ENCODE measurements at regions not wholly inside any gene's neighbourhood (a gene's known extent, or its start where the extent isn't known, plus 50 kb on each side); places are given as distances from the start of the nearest gene placed in this dataset.

DNA sequence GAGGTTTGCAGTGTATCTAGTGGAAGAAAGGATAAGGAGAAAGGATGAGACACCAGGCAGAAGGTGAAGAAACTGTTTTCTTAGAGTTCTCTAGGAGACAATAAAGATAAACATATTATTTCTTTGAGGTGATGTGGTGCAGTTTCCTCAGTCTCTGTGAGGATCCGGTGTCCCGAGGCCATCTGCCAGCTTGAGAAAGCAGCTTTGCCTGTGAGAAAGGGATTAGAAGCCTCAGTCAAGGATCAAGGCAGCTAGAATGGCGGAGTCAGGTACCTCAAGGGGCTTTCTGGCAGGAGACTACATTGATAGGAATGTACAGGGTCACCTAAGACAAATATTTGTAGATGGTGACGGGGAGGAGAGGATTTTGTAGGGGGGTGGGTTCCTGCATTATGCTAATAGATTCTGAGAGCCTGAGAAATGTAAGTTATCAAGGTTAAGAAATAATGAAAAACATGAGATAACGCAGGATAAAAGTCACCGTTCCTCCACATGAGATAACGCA, 103.9 kb upstream of the MB21D2 start:
- no peak for TF ChIP-seq CREB1 (IDR thresholded peaks at IDR 0.05; ENCODE audit: low read depth)
- TF ChIP-seq ZBTB7A (IDR thresholded peaks at IDR 0.05; ENCODE audit: low read depth): no peak
- TF ChIP-seq FOXM1 (IDR thresholded peaks at IDR 0.05; ENCODE audit: borderline replicate concordance, low read depth): no peak
- no peak for TF ChIP-seq YY1 (IDR thresholded peaks at IDR 0.05; ENCODE audit: low read depth)
- no peak for TF ChIP-seq USF1 (IDR thresholded peaks at IDR 0.05)
- TF ChIP-seq EP300 (IDR thresholded peaks at IDR 0.05; ENCODE audit: borderline replicate concordance): no peak
- no peak for TF ChIP-seq TCF12 (IDR thresholded peaks at IDR 0.05; ENCODE audit: low read depth)
- TF ChIP-seq CEBPB (IDR thresholded peaks at IDR 0.05): no peak
- TF ChIP-seq TAF1 (IDR thresholded peaks at IDR 0.05; ENCODE audit: low read depth): no peak
- TF ChIP-seq NFIC (IDR thresholded peaks at IDR 0.05): no peak

GRCh38 chr3:193023218-193023617, 105.6 kb upstream of the MB21D2 start:
- no peak for TF ChIP-seq CEBPB (IDR thresholded peaks at IDR 0.05)
- no peak for TF ChIP-seq FOXM1 (IDR thresholded peaks at IDR 0.05; ENCODE audit: borderline replicate concordance, low read depth)
- TF ChIP-seq EP300 (IDR thresholded peaks at IDR 0.05; ENCODE audit: borderline replicate concordance): no peak
- TF ChIP-seq TEAD4 (IDR thresholded peaks at IDR 0.05): no peak
- TF ChIP-seq NFIC (IDR thresholded peaks at IDR 0.05): no peak
- no peak for TF ChIP-seq ZBTB7A (IDR thresholded peaks at IDR 0.05; ENCODE audit: low read depth)

- TF ChIP-seq MAX (IDR thresholded peaks at IDR 0.05) (no peak), FOXM1 (IDR thresholded peaks at IDR 0.05; ENCODE audit: borderline replicate concordance, low read depth) (no peak)
Measured at GRCh38 chr3:193028258-193028657, 110.6 kb upstream of the MB21D2 start.

GRCh38 chr3:193029800-193030199, 112.1 kb upstream of the MB21D2 start:
- TF ChIP-seq EP300 (IDR thresholded peaks at IDR 0.05; ENCODE audit: borderline replicate concordance): no peak
- no peak for TF ChIP-seq NFIC (IDR thresholded peaks at IDR 0.05)
- TF ChIP-seq CEBPB (IDR thresholded peaks at IDR 0.05): no peak
- no peak for TF ChIP-seq EGR1 (IDR thresholded peaks at IDR 0.05)
- no peak for TF ChIP-seq REST (IDR thresholded peaks at IDR 0.05; ENCODE audit: low read depth)
- no peak for TF ChIP-seq TCF12 (IDR thresholded peaks at IDR 0.05; ENCODE audit: low read depth)
- no peak for TF ChIP-seq ZBTB7A (IDR thresholded peaks at IDR 0.05; ENCODE audit: low read depth)
- TF ChIP-seq MAX (IDR thresholded peaks at IDR 0.05): no peak

DNA sequence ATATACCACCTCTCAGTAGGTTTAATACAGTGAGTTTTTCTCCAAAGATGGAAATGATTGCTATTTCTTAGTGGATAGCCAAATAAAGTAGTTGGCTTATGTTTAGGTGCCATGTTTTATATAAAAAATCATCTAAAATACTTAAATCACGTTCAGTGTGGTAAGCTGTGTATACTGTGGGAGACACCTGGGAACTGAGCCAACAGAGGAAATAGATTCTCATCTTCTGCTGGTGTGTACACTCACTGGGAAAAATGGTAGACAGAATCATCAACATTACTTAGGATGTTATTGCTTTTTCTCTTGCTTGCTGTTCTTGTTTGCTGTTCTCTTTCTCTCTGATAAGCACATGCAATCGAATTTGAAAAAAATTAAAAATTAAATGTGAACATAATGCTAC, 112.6 kb upstream of the MB21D2 start:
- TF ChIP-seq REST (IDR thresholded peaks at IDR 0.05; ENCODE audit: low read depth): no peak
- TF ChIP-seq TCF12 (IDR thresholded peaks at IDR 0.05; ENCODE audit: low read depth): no peak
- TF ChIP-seq TEAD4 (IDR thresholded peaks at IDR 0.05): no peak
- no peak for TF ChIP-seq EP300 (IDR thresholded peaks at IDR 0.05; ENCODE audit: borderline replicate concordance)

DNA sequence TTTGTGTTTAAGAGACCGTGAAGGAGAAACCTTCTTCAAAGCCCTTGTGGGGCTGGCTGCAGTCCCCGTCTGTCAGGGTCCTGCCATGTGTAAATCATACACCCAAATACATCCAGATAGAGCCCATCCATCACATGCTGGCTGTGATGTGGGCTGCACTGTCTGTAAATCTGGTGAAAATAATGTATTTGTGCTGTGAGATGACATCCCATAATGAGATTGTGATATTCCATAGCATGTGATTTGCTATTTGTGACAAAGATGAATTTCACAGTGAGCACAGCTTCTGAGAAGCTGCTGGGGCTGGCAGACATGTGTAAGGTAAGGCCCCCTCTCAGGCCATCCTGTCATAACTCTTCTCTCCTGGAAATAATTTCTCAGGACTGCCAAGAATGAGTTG, 114.3 kb upstream of the MB21D2 start:
- TF ChIP-seq MAX (IDR thresholded peaks at IDR 0.05) (no peak), REST (IDR thresholded peaks at IDR 0.05; ENCODE audit: low read depth) (no peak), CREB1 (IDR thresholded peaks at IDR 0.05; ENCODE audit: low read depth) (no peak), EGR1 (IDR thresholded peaks at IDR 0.05) (no peak), FOXM1 (IDR thresholded peaks at IDR 0.05; ENCODE audit: borderline replicate concordance, low read depth) (no peak)
